CD14-positive monocyte (primary cell): ENCODE measurements at regions not wholly inside any gene's neighbourhood (a gene's known extent, or its start where the extent isn't known, plus 50 kb on each side); places are given as distances from the start of the nearest gene placed in this dataset.

Experiments used
- DNase-seq, 3 donors: peaks; one replicate each; pipeline ENCODE4 v3.0.0-alpha.2; 2011 to 2022
- H2AFZ ChIP-seq: 2 replicates; pipeline ENCODE4 v1.6.0; 2012; ENCODE audit warnings: mild to moderate bottlenecking, low read depth, low read length, inconsistent platforms; ENCODE audit not compliant: insufficient read depth, poor library complexity, severe bottlenecking
- H3K27ac ChIP-seq, 2 donors: 1 replicate in 1 of 2; 2 replicates in 1 of 2; pipeline ENCODE4 v1.5.1; 2012 to 2013; ENCODE audit warnings: low read length in 2 of 2, control low read depth in 1 of 2, inconsistent platforms in 1 of 2, low read depth in 1 of 2, mild to moderate bottlenecking in 1 of 2
- H3K27me3 ChIP-seq, 2 donors: one replicate each; pipeline versions ENCODE4 v1.6.0 to v1.6.1; 2011 to 2013; ENCODE audit warnings: low read length in 2 of 2; ENCODE audit not compliant: control insufficient read depth in 2 of 2, insufficient read depth in 2 of 2
- H3K36me3 ChIP-seq, 2 donors: replicated peaks in 1 of 2; 1 replicate in 1 of 2; 2 replicates in 1 of 2; pipeline versions ENCODE4 v1.5.1 to v1.6.1; 2012 to 2013; ENCODE audit warnings: low read length in 2 of 2, control low read depth in 1 of 2, inconsistent platforms in 1 of 2, mild to moderate bottlenecking in 1 of 2; ENCODE audit not compliant: insufficient read depth in 2 of 2, control insufficient read depth in 1 of 2
- H3K4me1 ChIP-seq, 2 donors: 1 replicate in 1 of 2; 2 replicates in 1 of 2; pipeline versions ENCODE4 v1.5.1 to v1.6.1; 2012 to 2013; ENCODE audit warnings: low read length in 2 of 2, control low read depth in 1 of 2, inconsistent platforms in 1 of 2, mild to moderate bottlenecking in 1 of 2, moderate library complexity in 1 of 2; ENCODE audit not compliant: insufficient read depth in 2 of 2, control insufficient read depth in 1 of 2
- H3K4me2 ChIP-seq: replicated peaks from 2 replicates; pipeline ENCODE3; 2012; ENCODE audit warnings: low read length, moderate library complexity, mild to moderate bottlenecking; ENCODE audit not compliant: poor library complexity, severe bottlenecking; ENCODE audit errors: extremely low read depth
- H3K4me3 ChIP-seq, 3 experiments: fragments of 200-600 bp in 1 of 3; sonication (generic) in 1 of 3; replicated peaks in 1 of 3; 1 replicate in 2 of 3; 2 replicates in 1 of 3; pipeline ENCODE4 v1.5.1; 2011 to 2013; ENCODE audit warnings: low read length in 3 of 3, mild to moderate bottlenecking in 3 of 3, control low read depth in 2 of 3, low read depth in 2 of 3, inconsistent platforms in 1 of 3, moderate library complexity in 1 of 3
- H3K79me2 ChIP-seq: 2 replicates; pipeline ENCODE4 v1.6.0; 2012; ENCODE audit warnings: mild to moderate bottlenecking, control low read depth, inconsistent platforms, low read length, moderate library complexity; ENCODE audit not compliant: insufficient read depth
- H3K9ac ChIP-seq: 2 replicates; pipeline ENCODE4 v1.6.0; 2017; ENCODE audit warnings: low read length, mild to moderate bottlenecking; ENCODE audit not compliant: insufficient read depth, poor library complexity, severe bottlenecking
- H3K9me3 ChIP-seq, 2 donors: replicated peaks in 1 of 2; 1 replicate in 1 of 2; 2 replicates in 1 of 2; pipeline versions ENCODE4 v1.5.1 to v1.6.1; 2012 to 2013; ENCODE audit warnings: low read length in 2 of 2, control low read depth in 1 of 2; ENCODE audit not compliant: control insufficient read depth in 1 of 2, insufficient read depth in 1 of 2
- H4K20me1 ChIP-seq: 2 replicates; pipeline ENCODE4 v1.6.0; 2012; ENCODE audit warnings: mild to moderate bottlenecking, low read length, control low read depth, moderate library complexity; ENCODE audit not compliant: insufficient read depth
- H3K27ac Mint-ChIP-seq, 7 donors: one replicate each; pipeline ENCODE4 v1.8.0; 2020; ENCODE audit warnings: mild to moderate bottlenecking in 7 of 7, mixed read lengths in 7 of 7, moderate library complexity in 6 of 7, inconsistent platforms in 2 of 7
- H3K27me3 Mint-ChIP-seq, 3 donors: one replicate each; pipeline ENCODE4 v1.8.0; 2021 to 2022; ENCODE audit warnings: low read depth in 3 of 3, mild to moderate bottlenecking in 3 of 3, mixed read lengths in 3 of 3, moderate library complexity in 3 of 3, inconsistent platforms in 1 of 3
- H3K36me3 Mint-ChIP-seq, 2 donors: one replicate each; pipeline ENCODE4 v1.8.0; 2020; ENCODE audit warnings: mixed read lengths in 2 of 2, inconsistent platforms in 1 of 2, mild to moderate bottlenecking in 1 of 2
- H3K4me1 Mint-ChIP-seq: one replicate; pipeline ENCODE4 v1.8.0; 2020; ENCODE audit warnings: mild to moderate bottlenecking, mixed read lengths
- H3K4me3 Mint-ChIP-seq, 2 donors: one replicate each; pipeline ENCODE4 v1.8.0; 2020; ENCODE audit warnings: mild to moderate bottlenecking in 2 of 2, mixed read lengths in 2 of 2, moderate library complexity in 1 of 2
- H3K9me3 Mint-ChIP-seq, 7 donors: one replicate each; pipeline ENCODE4 v1.8.0; 2020 to 2022; ENCODE audit warnings: mixed read lengths in 7 of 7, mild to moderate bottlenecking in 6 of 7, moderate library complexity in 6 of 7, inconsistent platforms in 2 of 7
- WGBS: methylation state at CpG from one replicate; pipeline ENCODE4 v1.1.5; 2013; ENCODE audit warnings: missing lambda C conversion rate; ENCODE audit not compliant: insufficient coverage; 5-methylcytosine and 5-hydroxymethylcytosine counted together
- intact Hi-C, 2 donors: fragments of 100-400 bp; cut with micrococcal nuclease; formaldehyde crosslinking; loops; one replicate each; pipeline versions ENCODE4 v1.15.0 to v1.15.1; 2023
- TF ChIP-seq, protein P1 (sequence below): fragments of 200-600 bp; IDR thresholded peaks from one replicate; pipeline ENCODE4 v1.8.0; 2022; ENCODE audit warnings: antibody characterized with exemption, mild to moderate bottlenecking

DNA sequence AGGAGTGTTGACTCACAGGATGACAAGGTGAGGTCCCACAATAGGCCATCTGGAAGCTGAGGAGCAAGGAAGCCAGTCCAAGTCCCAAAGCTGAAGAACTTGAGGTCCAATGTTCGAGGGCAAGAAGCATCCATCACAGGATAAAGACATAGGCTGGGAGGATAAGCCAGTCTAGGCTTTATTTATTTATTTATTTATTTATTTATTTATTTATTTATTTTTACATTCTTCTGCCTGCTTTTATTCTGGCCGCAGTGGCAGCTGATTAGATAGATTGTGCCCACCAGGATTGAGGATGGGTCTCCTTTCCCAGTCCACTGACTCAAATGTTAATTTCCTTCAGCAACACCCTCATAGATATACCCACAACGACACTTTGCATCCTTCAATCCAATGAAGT is 472.2 kb upstream of the DPPA4 start:
- H3K4me3 ChIP-seq, result no peak overlapping the region
- no peaks in the 10 kb centered on the region for H3K36me3 ChIP-seq
- H3K79me2 ChIP-seq, result no peaks in the 10 kb centered on the region
- Mint-ChIP-seq H3K9me3 (peaks cover 1 to 7% (median 6%) of the 10 kb centered on the region in 7 donors), H3K4me3 (no peak overlapping the region), H3K27me3 (peaks cover 0 to 2% (median 0%) of the 10 kb centered on the region in 3 donors), H3K4me1 (peaks cover 10% of the 10 kb centered on the region), H3K27ac (no peak overlapping the region), H3K36me3 (no peaks in the 10 kb centered on the region)
- no peak overlapping the region for H3K27ac ChIP-seq
- no peak overlapping the region for H3K4me2 ChIP-seq
- no peak overlapping the region for H3K9ac ChIP-seq
- H3K4me1 ChIP-seq, result peaks cover 9 to 11% of the 10 kb centered on the region in 2 donors
- H4K20me1 ChIP-seq, result no peaks in the 10 kb centered on the region
- intact Hi-C loops, result no loop called here
- H3K9me3 ChIP-seq, result peaks cover 0 to 6% of the 10 kb centered on the region in 2 donors
- WGBS, result no CpG with 5 or more reads among the region's 3 CpGs
- DNase-seq, result no peak
- TF ChIP-seq, protein P1, sequence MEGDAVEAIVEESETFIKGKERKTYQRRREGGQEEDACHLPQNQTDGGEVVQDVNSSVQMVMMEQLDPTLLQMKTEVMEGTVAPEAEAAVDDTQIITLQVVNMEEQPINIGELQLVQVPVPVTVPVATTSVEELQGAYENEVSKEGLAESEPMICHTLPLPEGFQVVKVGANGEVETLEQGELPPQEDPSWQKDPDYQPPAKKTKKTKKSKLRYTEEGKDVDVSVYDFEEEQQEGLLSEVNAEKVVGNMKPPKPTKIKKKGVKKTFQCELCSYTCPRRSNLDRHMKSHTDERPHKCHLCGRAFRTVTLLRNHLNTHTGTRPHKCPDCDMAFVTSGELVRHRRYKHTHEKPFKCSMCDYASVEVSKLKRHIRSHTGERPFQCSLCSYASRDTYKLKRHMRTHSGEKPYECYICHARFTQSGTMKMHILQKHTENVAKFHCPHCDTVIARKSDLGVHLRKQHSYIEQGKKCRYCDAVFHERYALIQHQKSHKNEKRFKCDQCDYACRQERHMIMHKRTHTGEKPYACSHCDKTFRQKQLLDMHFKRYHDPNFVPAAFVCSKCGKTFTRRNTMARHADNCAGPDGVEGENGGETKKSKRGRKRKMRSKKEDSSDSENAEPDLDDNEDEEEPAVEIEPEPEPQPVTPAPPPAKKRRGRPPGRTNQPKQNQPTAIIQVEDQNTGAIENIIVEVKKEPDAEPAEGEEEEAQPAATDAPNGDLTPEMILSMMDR, result no peak
- no peaks in the 10 kb centered on the region for H3K27me3 ChIP-seq
- H2AFZ ChIP-seq, result no peak overlapping the region

DNA sequence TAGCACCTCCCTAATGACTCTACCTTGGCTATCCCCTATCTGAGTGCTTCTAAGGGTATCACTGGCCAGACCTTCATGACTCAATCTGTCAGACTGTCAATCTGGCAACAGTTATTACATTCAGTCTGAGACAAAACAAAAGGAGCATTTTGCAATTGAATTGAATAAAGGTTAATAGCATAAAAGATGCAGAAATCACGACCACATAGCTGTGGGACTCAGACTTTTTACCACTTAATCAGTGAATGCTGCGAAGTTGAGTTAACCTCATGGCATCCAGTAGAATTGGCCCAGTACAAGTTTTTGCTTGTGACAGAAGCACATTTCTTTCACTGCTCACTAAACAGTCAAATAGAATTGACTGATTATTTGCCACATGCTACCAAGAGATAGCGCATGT is 480.7 kb upstream of the DPPA4 start:
- Histone ChIP-seq H3K9me3 (peaks cover 0 to 6% of the 10 kb centered on the region in 2 donors), H3K36me3 (no peaks in the 10 kb centered on the region), H3K4me2 (no peak overlapping the region), H3K27me3 (no peaks in the 10 kb centered on the region), H3K9ac (no peak overlapping the region), H3K27ac (no peak overlapping the region), H2AFZ (no peak overlapping the region), H3K4me3 (no peak overlapping the region), H3K4me1 (no peaks in the 10 kb centered on the region), H4K20me1 (no peaks in the 10 kb centered on the region), H3K79me2 (no peaks in the 10 kb centered on the region)
- H3K4me3 Mint-ChIP-seq, result no peak overlapping the region
- intact Hi-C loops, result no loop called here
- no peak for DNase-seq
- no peaks in the 10 kb centered on the region for H3K4me1 Mint-ChIP-seq
- H3K27ac Mint-ChIP-seq, result no peak overlapping the region
- WGBS, result no CpG with 5 or more reads among the region's 3 CpGs
- no peaks in the 10 kb centered on the region for H3K36me3 Mint-ChIP-seq
- peaks cover 0 to 5% (median 0%) of the 10 kb centered on the region in 3 donors for H3K27me3 Mint-ChIP-seq
- TF ChIP-seq, protein P1, result no peak
- H3K9me3 Mint-ChIP-seq, result peaks cover 0 to 12% (median 6%) of the 10 kb centered on the region in 7 donors
